ENCODE measurements at regions not wholly inside any gene's neighbourhood (a gene's known extent, or its start where the extent isn't known, plus 50 kb on each side); places are given as distances from the start of the nearest gene placed in this dataset.

GRCh38 chr10:131420867-131421266 is 109.3 kb upstream of the TCERG1L start:
- H3K27ac ChIP-seq, result no peak overlapping the region
- no peaks in the 10 kb centered on the region for H3K4me1 ChIP-seq
- no peak overlapping the region for H3K4me3 ChIP-seq
- DNase-seq, result no peak
- H3K27me3 ChIP-seq, result no peaks in the 10 kb centered on the region
- H3K9me3 ChIP-seq, result no peaks in the 10 kb centered on the region
- no peak for TF ChIP-seq POLR2A (IDR thresholded peaks at IDR 0.05)
- no peak for TF ChIP-seq CTCF (IDR thresholded peaks at IDR 0.05)
- no peaks in the 10 kb centered on the region for H3K36me3 ChIP-seq

- H3K36me3 ChIP-seq, result no peaks in the 10 kb centered on the region
- no peaks in the 10 kb centered on the region for H3K9me3 ChIP-seq
- no peaks in the 10 kb centered on the region for H3K27me3 ChIP-seq
- DNase-seq, result no peak
- TF ChIP-seq CTCF (IDR thresholded peaks at IDR 0.05) (no peak), POLR2A (IDR thresholded peaks at IDR 0.05) (no peak)
- no peak overlapping the region for H3K27ac ChIP-seq
- no peak overlapping the region for H3K4me3 ChIP-seq
- no peaks in the 10 kb centered on the region for H3K4me1 ChIP-seq
These were observed 109.9 kb upstream of the TCERG1L start for GRCh38 chr10:131421381-131421780.

GRCh38 chr10:131422731-131423130 is 111.2 kb upstream of the TCERG1L start:
- TF ChIP-seq POLR2A (IDR thresholded peaks at IDR 0.05) (no peak), CTCF (IDR thresholded peaks at IDR 0.05) (no peak)
- DNase-seq, result no peak
- Histone ChIP-seq H3K27me3 (no peaks in the 10 kb centered on the region), H3K4me1 (no peaks in the 10 kb centered on the region), H3K27ac (no peak overlapping the region), H3K4me3 (no peak overlapping the region), H3K9me3 (no peaks in the 10 kb centered on the region), H3K36me3 (no peaks in the 10 kb centered on the region)

GRCh38 chr10:131424053-131424452 is 112.5 kb upstream of the TCERG1L start:
- TF ChIP-seq POLR2A (IDR thresholded peaks at IDR 0.05), result no peak
- TF ChIP-seq CTCF (IDR thresholded peaks at IDR 0.05), result no peak
- H3K27me3 ChIP-seq, result no peaks in the 10 kb centered on the region
- no peak for DNase-seq
- H3K4me1 ChIP-seq, result no peaks in the 10 kb centered on the region
- no peak overlapping the region for H3K27ac ChIP-seq
- no peaks in the 10 kb centered on the region for H3K36me3 ChIP-seq
- H3K9me3 ChIP-seq, result no peaks in the 10 kb centered on the region
- H3K4me3 ChIP-seq, result no peak overlapping the region

- TF ChIP-seq POLR2A (IDR thresholded peaks at IDR 0.05) (no peak), CTCF (IDR thresholded peaks at IDR 0.05) (no peak)
- no peaks in the 10 kb centered on the region for H3K9me3 ChIP-seq
- H3K4me3 ChIP-seq, result no peak overlapping the region
- no peaks in the 10 kb centered on the region for H3K4me1 ChIP-seq
- no peaks in the 10 kb centered on the region for H3K27me3 ChIP-seq
- no peaks in the 10 kb centered on the region for H3K36me3 ChIP-seq
- DNase-seq, result no peak
- no peak overlapping the region for H3K27ac ChIP-seq
These were observed 113.4 kb upstream of the TCERG1L start for GRCh38 chr10:131424836-131425491.

Measured in Peyer's patch (tissue), 4 donors.